HG02943 (cell line): ENCODE measurements at regions not wholly inside any gene's neighbourhood (a gene's known extent, or its start where the extent isn't known, plus 50 kb on each side); places are given as distances from the start of the nearest gene placed in this dataset.

Experiments
- ATAC-seq: cut with Tn5 transposase; IDR thresholded peaks from one replicate; pipeline ENCODE4 v1.9.1; 2021; ENCODE audit warnings: mild to moderate bottlenecking, low read depth, moderate library complexity; ENCODE audit not compliant: unreplicated experiment

DNA sequence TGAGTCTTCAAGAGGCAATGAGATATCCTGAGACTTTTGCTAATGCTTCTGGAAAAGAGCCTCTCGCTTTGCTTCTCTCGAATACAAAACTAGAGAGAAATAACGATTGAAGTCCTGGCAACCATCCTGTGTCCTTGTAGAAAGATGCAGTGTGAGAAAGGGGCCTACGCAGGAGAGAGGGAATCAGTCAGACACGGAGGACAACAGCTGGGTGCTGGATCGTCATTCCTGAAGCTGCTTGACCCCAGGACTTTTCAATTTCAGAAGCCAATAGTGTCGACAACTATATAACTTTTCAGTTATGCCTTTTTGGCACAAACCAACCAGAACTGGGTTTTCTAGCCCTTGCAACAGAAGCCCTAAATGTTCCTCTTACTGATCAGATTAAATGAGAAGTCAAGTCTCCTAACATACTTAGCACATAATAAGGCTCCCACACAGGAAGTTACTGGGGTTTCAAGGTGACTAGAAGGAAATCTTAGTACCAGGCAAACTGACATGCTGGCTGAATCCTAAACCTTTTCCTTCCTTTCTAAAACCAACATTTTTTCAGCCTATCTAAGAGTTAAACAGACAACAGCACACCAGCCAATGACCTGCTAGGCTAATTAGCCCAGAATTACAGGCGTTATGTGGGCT, 755.6 kb downstream of the MED13L start:
- ATAC-seq, result no peak

DNA sequence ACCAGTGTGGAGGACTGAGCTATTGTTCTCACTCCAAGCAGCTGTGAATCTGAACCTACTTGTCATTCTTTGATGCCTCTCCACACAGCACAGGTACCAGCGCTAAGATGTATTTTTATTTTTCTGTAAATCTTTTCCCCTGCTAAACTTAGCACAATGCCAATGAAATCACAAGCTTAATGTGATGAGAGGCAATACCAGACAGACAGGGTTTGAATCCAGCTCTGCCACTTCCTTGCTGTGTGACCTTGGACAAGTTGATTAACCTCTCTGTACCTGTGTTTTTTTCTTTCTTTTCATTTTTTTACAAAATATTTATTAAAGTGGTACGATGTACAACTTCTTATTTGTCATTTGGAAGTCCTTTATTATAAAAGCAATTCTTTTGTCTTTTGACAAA, 757.6 kb downstream of the MED13L start:
- ATAC-seq, result no peak

DNA sequence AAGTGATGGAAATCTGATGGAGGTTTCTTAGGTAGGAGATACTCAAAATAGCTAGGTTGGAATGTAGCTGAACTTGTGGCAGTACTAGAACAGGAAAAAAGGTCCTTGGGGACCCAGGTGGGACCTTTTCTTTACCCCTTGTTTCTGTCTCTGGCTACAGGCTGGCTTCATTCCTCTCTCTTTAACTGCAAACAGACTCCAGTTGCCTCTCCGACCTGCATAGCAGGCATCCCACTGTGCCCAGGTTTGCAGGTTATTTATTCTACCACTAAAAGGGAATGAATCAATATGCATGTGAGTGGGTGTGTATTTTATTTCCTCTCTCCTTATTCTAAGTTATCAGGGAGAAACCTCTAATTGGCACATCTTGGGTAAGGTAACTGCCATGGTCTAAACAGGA, 758.1 kb downstream of the MED13L start:
- no peak for ATAC-seq

DNA sequence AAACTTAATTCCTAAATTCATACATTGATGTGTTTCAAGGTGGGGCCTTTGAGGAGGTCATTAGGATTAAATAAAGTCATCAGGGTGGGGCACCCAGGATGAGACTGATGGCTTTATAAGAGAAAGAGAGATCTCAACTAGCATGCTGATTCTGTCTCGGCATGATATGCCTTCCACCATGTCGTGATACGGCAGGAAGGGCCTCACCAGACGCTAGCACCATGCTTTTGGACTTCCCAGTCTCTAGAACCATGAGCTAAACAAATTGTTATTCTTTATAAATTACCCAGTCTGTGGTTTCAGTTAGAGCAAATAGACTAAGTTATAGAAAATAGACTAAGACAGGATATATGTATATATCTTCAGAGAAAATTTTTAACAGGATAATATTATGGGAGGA, 759.6 kb downstream of the MED13L start:
- no peak for ATAC-seq

- no peak for ATAC-seq
Observed at GRCh38 chr12:115511986-115512711, 765.3 kb downstream of the MED13L start.

GRCh38 chr12:115511305-115511704, 766.2 kb downstream of the MED13L start:
- ATAC-seq, result no peak

GRCh38 chr12:115508990-115509389, 768.5 kb downstream of the MED13L start:
- ATAC-seq, result no peak

DNA sequence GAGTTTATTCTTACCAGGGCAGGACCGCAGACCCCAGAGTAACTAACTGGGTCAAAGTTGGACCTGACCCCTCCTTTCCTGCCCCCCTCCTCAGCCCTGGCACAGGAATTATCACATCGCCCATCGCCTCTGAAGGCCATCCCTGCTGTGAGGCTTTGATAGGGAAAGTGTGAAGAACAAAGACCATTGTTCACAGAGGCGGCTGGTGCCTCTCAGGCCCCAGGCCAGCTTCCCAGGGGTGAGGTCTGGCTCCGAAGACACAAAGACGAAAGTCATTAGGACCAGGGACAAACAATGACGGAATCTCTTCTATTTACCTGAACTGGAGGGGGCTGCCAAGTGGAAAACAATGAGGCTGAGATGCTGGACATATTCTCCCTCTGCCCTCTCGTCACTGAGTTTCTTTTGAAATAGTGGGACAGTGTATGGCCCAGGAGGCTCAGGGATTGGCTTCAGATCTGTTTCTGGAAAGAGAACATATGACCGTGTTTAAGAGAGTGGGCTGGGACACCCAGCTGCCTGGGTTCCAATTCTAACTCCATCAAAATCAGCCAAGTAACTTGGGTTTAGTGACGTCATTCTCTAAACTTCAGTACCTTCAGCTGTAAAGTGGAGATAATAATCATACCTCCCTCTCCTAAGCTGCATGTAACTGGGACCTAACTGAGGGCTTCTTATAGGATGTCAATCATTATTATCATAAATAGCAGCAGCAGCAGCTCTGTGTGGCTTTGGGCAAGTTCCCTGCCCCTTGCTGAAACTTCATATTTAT, 769.4 kb downstream of the MED13L start:
- no peak for ATAC-seq

DNA sequence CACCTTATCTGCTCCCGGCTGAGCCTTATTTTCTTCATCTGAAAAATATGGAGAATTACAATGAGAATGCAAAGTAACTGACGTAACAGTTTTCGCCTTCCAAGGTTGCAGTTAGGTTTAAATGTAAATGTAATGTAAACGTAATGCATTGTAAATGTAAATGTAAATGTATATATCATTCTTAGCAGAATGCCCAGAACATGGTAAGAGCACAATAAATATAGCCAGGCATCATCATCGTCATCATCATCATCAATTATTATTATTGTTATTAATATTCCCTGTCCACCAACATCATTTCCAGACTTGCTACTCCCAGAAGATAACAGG, 770.0 kb downstream of the MED13L start:
- no peak for ATAC-seq

DNA sequence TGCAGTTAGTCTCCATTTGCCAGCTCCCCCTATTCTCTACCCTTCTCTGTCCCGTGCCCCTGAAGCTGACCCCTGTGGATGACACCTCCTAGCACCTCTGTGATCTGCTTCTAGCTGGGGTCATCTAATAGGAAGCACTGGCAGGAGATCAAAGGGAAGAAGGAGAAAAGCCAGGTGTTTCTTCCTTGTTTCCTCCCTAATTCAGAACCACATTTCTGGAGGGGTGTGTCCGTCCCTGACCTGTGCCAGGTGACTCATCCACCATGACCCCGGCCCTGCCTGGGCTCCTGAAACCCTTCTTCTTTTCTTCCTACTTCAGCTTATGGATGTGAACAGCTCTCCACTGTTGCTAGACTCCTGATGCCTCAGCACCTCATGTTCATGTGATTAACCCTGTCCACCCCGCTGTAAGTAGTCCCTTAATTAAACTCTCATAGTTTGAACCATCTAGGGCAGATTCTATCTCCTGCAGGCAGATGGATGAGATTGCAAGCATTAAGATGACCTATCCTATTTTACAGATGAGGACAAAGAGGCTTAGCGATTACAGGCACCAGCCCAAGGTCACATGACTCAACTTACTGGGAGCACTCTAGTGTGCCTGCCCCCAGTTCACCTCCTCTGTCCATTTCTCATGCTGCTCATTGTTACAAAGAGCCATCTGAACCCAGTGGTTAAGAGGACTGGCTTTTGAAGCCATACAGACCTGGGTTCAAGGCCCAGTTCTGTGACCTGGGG, 770.5 kb downstream of the MED13L start:
- no peak for ATAC-seq

DNA sequence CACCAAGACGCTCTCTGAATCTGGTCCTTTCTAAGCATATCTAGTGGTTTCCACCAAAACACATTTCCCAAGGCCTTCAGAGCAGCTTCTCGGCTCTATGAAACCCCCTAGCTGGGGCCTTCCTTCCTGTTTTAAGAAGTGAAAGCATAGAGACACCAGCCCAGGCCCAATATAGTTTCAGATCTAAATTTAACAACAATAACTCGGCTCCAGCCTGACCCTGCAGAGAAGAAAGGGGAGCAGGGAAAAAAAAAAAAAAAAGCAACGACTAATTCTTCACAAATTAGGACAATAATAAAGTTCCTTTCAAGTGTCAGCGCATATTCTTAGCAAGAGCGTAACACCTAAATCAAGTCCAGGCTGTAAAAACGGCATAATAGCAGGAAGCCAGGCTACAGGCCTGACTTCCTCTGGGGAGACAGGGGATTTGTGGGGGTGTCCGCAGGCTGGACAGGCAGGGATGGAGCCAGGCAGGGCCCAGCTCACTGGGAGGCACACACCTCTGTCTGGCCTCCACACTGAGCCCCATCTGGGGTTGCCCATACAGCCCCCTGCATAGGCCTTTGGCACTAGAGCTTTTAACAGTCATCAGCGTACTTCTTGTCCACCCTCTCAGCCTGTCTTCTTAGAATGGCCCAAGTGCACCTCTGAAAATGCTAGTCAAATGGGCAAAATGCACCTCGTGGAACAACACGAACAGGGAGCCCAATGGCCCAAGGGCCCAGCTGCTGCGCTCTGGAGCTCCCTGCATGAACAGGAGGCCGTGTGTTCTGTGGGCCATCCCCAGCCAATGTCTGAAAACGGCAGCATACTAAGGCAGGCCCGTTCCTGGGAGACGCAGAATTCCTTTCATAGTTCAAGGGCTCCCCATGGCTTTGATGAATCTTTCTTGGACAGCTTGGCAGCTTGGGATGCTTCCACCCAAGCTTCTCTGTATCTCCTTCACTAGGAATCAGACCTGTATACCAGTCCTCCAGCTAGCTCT, 772.9 kb downstream of the MED13L start:
- no peak for ATAC-seq

- no peak for ATAC-seq
Observed at GRCh38 chr12:115500872-115501271, 776.6 kb downstream of the MED13L start.

DNA sequence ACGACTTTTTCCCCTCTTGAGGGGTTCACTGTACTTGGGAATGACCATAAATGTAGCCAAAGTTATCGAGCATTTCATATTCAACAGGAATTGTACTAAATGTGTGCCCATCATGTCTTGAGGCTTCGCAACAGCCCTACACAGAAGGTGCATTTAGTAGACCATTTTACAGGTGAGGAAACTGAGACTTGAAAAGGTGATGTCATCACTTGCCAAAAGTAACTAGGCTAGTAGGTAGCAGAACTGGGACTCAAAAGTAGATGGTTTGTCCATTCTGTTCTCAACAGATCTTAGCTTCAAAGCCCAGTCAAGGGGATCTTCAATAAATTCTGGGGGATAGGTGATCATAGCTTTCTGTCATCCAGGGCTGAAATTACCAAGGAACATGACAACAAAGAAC, 782.2 kb downstream of the MED13L start:
- no peak for ATAC-seq

GRCh38 chr12:115492553-115492952, 784.9 kb downstream of the MED13L start:
- no peak for ATAC-seq

DNA sequence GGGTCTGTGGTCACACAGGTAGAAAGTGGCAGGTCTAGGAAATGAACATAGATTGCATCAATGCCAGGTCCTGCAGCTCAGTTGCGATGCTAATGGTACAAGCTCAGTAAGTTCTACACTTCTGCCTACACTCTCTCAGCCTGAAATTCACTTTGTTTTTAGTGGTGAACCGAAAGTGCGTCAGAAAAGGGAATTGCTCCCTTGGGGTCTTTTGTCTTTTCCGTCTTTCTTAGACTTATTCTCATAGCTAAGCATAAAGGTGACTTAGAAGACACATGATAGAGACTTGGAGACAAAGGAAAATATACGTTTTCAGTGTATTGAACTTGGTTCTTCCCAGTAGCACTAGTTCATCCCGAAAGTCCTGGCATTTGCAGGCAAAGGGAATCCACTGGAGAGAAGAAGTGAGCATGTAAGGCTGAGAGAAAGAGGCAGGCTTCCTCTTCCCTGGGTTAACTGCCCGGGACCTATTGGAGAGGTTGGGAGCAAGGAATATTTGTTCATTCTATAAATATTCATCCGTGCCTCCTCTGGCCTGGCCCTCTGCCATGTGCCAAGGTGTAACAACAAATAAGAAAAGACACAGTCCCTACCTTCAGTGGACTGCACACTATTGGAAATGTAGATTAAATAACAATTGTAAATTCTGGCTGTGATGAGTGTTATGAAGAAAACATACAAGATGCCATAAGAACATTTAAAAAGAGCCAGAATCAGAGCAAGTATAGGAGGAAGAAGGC, 785.8 kb downstream of the MED13L start:
- no peak for ATAC-seq

GRCh38 chr12:115489253-115489652, 788.2 kb downstream of the MED13L start:
- no peak for ATAC-seq

GRCh38 chr12:115485967-115486366, 791.5 kb downstream of the MED13L start:
- no peak for ATAC-seq

DNA sequence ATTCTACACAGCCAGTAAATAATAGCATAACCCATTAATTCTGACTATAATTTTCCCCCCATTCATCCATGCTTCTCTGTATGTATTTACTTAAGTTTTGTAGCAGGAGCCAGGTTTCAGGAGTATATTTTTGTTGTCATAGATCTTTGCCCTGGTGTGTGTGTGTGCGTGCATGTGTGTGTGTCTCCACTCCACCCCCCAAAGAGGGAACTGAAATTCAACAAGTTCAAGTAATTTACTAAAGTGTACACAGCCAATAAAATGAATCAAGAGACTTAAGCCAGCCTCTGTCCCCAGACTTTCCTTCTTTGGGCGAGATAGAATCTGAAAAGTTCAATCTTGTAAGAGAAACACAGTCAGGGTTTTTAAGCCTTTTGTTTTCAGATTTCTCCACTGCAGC, 792.0 kb downstream of the MED13L start:
- ATAC-seq, result no peak

DNA sequence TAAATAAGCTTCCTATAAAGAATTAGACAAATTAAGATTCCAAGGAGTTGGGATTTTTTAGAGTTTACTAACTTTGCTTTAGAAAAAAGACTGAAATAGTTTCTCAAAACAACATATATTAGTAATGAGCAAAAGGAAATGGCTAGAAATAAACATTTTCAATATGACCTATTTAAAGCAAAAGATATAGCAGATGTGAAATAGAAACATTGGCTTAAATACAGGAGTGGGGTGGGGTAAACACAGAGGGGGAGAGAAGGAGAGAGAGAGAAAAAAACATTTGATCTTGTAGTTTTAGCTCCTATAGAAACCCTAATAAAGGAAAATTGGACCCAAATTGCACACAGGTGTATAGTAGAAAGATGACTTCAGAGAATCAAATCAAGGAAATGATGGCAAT, 794.5 kb downstream of the MED13L start:
- no peak for ATAC-seq
